HepG2 (cell line): ENCODE measurements at regions not wholly inside any gene's neighbourhood (a gene's known extent, or its start where the extent isn't known, plus 50 kb on each side); places are given as distances from the start of the nearest gene placed in this dataset.
A peak's percentile ranks its signal among the peaks of the same experiment; 100 is the strongest.

Source experiments
- CTCF ChIP-seq: sonication (generic); formaldehyde crosslinking; IDR thresholded peaks from 2 replicates; pipeline ENCODE4 v1.5.0; 2020; ENCODE audit warnings: mild to moderate bottlenecking, missing genetic modification reagents, moderate library complexity
- ZNF574 ChIP-seq: sonication (generic); formaldehyde crosslinking; IDR thresholded peaks from 2 replicates; pipeline ENCODE4 v1.4.0; 2020; ENCODE audit warnings: missing genetic modification reagents
- ZNF83 ChIP-seq: sonication (generic); formaldehyde crosslinking; IDR thresholded peaks from 2 replicates; pipeline ENCODE4 v1.4.0; 2020; ENCODE audit warnings: missing genetic modification reagents, mild to moderate bottlenecking, borderline replicate concordance

- TF ChIP-seq CTCF (CRISPR knock-in tag) (0 out of 2 replicates have a peak, but pooled peaks have one; percentile 9), ZNF83 (no peak), ZNF574 (no peak)
Measured at GRCh38 chr10:4650582-4650981, 175.4 kb upstream of the AKR1E2 start.
